ENCODE measurements at regions not wholly inside any gene's neighbourhood (a gene's known extent, or its start where the extent isn't known, plus 50 kb on each side); places are given as distances from the start of the nearest gene placed in this dataset.

DNA sequence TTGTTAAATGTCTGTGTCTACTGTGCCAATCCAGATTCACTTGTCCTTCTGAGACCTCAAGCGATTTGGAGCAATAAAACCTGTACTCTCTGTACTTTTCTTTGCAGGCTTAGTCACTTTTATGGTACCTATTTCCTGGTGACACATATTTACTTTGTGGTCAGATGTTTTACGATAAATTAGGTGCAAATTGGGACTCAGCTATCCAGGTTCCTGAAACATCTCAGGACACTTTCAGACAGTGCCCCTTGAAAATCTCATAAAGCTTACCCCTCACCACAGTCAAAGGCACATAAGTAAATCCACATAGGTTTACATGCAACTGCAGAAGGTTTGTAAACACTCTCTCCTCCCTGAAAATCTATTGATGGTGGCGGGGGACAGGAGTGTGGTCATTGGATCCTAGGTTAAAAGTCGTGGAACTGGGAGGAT, 438.8 kb downstream of the EFNB2 start:
- TF ChIP-seq, protein P1, sequence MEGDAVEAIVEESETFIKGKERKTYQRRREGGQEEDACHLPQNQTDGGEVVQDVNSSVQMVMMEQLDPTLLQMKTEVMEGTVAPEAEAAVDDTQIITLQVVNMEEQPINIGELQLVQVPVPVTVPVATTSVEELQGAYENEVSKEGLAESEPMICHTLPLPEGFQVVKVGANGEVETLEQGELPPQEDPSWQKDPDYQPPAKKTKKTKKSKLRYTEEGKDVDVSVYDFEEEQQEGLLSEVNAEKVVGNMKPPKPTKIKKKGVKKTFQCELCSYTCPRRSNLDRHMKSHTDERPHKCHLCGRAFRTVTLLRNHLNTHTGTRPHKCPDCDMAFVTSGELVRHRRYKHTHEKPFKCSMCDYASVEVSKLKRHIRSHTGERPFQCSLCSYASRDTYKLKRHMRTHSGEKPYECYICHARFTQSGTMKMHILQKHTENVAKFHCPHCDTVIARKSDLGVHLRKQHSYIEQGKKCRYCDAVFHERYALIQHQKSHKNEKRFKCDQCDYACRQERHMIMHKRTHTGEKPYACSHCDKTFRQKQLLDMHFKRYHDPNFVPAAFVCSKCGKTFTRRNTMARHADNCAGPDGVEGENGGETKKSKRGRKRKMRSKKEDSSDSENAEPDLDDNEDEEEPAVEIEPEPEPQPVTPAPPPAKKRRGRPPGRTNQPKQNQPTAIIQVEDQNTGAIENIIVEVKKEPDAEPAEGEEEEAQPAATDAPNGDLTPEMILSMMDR (IDR thresholded peaks at IDR 0.05; ENCODE audit: insufficient read depth, low read length, poor library complexity, severe bottlenecking): no peak
- H3K27me3 ChIP-seq (replicated peaks; ENCODE audit: control insufficient read depth, insufficient read depth, low read length): no peaks in the 10 kb centered on the region
- no peaks in the 10 kb centered on the region for H3K36me3 ChIP-seq (ENCODE audit: control insufficient read depth, insufficient read depth, low read length)
- DNase-seq (ENCODE audit: extremely low read depth, insufficient read length): no peak
- H3K4me3 ChIP-seq (replicated peaks; ENCODE audit: low read depth, low read length): no peak overlapping the region

DNA sequence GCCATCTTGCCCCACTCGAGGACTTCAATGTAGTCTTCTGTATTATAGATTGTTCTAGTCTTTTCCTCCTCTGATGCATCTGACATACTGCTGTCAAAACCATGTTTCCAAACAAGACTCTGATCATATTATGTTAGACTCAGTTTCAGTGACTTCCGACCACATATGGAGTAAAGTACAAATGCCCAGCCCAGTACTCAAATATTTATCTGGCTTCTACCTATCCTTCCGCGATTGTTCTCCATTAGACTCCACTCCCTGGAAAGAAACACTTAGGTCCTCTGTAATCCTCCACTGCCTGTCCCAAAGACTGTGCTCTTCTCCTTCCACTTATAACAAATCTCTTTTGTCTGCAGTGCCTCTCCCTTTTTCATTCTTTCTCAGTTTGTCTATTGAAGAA, 439.5 kb downstream of the EFNB2 start:
- Histone ChIP-seq H3K36me3 (ENCODE audit: control insufficient read depth, insufficient read depth, low read length) (no peaks in the 10 kb centered on the region), H3K4me3 (replicated peaks; ENCODE audit: low read depth, low read length) (no peak overlapping the region), H3K27me3 (replicated peaks; ENCODE audit: control insufficient read depth, insufficient read depth, low read length) (no peaks in the 10 kb centered on the region)
- TF ChIP-seq, protein P1 (IDR thresholded peaks at IDR 0.05; ENCODE audit: insufficient read depth, low read length, poor library complexity, severe bottlenecking): no peak
- no peak for DNase-seq (ENCODE audit: extremely low read depth, insufficient read length)

DNA sequence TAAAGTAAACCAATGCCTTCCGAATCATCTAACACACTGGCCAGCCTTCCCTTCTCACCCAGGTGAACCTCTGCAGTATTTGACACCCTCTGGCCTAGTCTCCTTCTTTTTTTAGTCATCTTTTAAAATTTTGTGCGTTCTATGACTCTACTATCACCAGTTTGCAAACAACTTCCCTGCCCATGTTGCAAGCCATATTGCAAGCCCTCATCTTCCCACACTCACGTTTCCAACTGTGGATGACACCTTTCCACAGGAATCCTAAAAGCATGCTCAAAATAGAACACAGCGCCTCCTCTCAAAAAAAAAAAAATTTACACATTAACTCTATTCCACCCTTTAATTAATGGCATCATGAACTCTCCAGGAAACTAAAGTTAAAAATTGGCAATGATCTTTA, 440.1 kb downstream of the EFNB2 start:
- no peak for DNase-seq (ENCODE audit: extremely low read depth, insufficient read length)
- Histone ChIP-seq H3K4me3 (replicated peaks; ENCODE audit: low read depth, low read length) (no peak overlapping the region), H3K27me3 (replicated peaks; ENCODE audit: control insufficient read depth, insufficient read depth, low read length) (no peaks in the 10 kb centered on the region), H3K36me3 (ENCODE audit: control insufficient read depth, insufficient read depth, low read length) (no peaks in the 10 kb centered on the region)
- TF ChIP-seq, protein P1 (IDR thresholded peaks at IDR 0.05; ENCODE audit: insufficient read depth, low read length, poor library complexity, severe bottlenecking): no peak

DNA sequence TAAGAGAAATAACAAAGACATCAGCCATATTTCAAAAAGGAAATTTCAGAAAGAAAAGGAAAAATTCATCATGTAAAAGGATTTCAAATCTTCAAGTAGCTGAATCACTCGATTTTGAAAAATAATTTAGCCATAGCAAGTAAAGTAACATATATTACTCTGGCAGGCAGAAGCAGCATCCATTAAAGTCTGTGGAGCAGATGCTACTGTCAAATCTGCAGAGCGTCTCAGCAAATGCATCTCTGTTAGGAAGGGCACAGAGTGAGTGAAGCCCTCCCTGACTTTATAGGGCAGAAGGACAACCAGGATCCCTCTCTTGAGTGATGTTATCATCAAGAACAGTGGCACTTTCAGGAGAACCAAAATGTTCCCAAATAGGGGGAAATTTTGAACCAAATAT, 445.5 kb downstream of the EFNB2 start:
- Histone ChIP-seq H3K27me3 (replicated peaks; ENCODE audit: control insufficient read depth, insufficient read depth, low read length) (no peaks in the 10 kb centered on the region), H3K36me3 (ENCODE audit: control insufficient read depth, insufficient read depth, low read length) (no peaks in the 10 kb centered on the region), H3K4me3 (replicated peaks; ENCODE audit: low read depth, low read length) (no peak overlapping the region)
- DNase-seq (ENCODE audit: extremely low read depth, insufficient read length): no peak
- TF ChIP-seq, protein P1 (IDR thresholded peaks at IDR 0.05; ENCODE audit: insufficient read depth, low read length, poor library complexity, severe bottlenecking): no peak

DNA sequence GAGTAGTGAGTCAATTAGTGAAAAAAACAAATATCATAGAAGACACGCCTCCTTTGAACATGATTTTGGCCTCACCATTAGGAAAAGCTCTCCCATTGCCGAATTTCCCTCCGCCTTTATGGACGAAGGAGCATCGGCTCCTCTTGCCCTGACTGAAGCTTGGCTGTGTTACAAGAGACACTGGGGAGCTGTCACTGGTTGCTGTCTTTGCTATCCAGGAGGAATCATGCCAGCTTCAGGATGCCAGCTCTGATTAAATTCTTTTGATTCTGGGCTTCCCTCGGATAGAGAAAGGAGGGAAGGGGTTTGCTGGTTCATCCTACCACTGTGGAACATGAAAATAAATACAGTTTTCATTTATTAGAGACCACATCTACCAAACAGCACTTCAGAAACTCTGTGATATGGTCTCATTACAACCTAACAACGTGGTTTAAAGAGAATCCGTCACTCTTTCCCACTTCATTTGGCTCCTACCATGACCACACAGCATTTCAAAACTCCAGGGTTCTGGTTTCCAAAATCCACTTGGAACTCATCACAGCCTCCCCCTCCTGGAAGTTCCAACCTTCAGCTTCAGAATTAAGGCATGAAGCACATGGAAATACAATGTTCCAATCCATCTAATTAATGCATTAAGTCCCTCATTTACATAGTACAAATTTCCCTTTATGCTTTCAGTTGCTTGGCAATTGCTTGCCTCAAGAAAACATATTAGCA, 446.0 kb downstream of the EFNB2 start:
- DNase-seq (ENCODE audit: extremely low read depth, insufficient read length): no peak

More for the DNA sequence above, 446.0 kb downstream of the EFNB2 start:
- no peaks in the 10 kb centered on the region for H3K27me3 ChIP-seq (replicated peaks; ENCODE audit: control insufficient read depth, insufficient read depth, low read length)
- H3K4me3 ChIP-seq (replicated peaks; ENCODE audit: low read depth, low read length): no peak overlapping the region
- TF ChIP-seq, protein P1 (IDR thresholded peaks at IDR 0.05; ENCODE audit: insufficient read depth, low read length, poor library complexity, severe bottlenecking): no peak
- H3K36me3 ChIP-seq (ENCODE audit: control insufficient read depth, insufficient read depth, low read length): no peaks in the 10 kb centered on the region
